GM08714 (cell line): ENCODE measurements at regions not wholly inside any gene's neighbourhood (a gene's known extent, or its start where the extent isn't known, plus 50 kb on each side); places are given as distances from the start of the nearest gene placed in this dataset.

ENCODE experiments used
- H3K4me3 ChIP-seq: fragments of 200-500 bp; sonication (Bioruptor generic); 2 replicates; pipeline ENCODE4 v1.5.1; 2014; ENCODE audit warnings: mild to moderate bottlenecking, low read length, inconsistent platforms
- ZNF274 ChIP-seq: IDR thresholded peaks from 2 replicates; pipeline ENCODE4 v1.6.1; 2012; ENCODE audit warnings: mild to moderate bottlenecking, low read depth, low read length

DNA sequence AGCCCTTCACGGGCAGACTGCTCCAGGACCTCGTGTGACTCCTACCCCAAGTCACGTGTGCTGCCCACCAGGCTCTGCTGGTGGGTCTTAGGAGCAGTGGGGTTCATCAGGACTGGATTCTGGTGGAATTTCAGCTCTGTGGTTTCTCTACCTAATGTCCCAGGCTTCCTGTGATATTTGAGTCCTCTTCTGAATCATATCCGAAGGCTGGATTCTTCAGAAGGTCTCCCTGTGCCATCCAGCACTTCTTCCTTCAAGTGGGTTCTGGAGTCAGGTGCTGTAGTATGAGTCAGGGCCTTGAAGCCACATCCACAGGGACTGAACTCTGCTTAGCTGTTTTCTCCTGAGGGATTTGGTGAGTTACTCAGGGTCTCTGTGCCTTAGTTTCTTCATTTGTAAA is 850.2 kb upstream of the CELF4 start:
- no peak overlapping the region for H3K4me3 ChIP-seq
- no peak for TF ChIP-seq ZNF274

DNA sequence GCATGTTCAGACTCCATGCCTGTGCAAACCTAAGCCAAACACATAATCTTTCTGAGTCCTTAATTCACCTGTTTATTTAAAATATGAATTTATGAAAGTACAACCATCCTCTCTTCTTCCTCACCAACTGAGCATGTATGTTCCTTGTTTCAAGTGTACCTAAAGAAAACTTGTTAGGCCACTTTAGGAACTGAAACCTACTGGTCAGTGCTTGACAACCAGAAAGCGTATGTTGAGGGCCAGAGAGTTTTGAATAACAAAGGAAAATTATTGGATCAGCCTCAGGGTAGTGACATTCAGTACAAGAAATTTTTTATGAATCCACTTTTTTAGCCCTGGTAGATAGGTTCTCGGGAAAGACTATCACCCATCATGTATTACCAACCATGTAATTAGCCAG is 847.6 kb upstream of the CELF4 start:
- no peak for TF ChIP-seq ZNF274

DNA sequence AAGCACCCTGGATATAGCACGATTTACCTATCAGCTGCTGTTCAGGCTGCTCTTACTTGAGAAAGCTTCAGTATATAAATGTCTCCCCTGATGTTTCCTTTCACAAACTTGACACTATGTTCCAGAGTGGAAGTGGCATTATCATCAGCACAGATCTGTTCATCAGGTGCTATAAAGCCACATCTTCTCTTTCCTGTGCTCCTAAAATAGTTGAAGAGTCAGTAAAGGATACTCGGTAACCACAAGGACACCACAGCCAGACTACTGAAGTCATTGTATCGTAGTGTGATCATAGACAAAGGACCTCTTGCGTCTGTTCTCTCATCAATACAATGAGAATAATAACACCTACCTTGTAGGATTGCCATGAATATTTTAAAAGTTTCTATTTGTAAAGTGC is 841.0 kb upstream of the CELF4 start:
- TF ChIP-seq ZNF274, result no peak
- no peak overlapping the region for H3K4me3 ChIP-seq

More for the DNA sequence above, 847.6 kb upstream of the CELF4 start:
- no peak overlapping the region for H3K4me3 ChIP-seq

DNA sequence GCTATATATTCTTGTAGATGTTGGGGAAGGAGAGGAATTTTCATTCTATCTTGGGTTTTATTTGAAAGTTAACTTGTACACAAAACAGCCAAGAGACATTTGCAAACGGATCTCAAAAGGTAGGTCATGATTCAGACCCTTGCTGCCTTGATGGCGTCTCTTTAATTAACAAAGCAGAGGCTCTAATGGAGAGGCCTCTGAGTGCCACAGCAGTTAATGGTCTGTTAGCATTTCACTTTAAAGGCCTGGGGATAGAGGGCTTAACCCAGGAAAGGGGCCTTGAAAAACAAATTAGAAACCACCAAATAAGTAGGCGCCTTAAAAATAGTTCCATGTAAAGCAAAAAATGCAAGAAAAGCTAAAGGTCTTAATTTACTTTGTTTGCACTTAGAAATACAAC is 836.9 kb upstream of the CELF4 start:
- TF ChIP-seq ZNF274, result no peak

DNA sequence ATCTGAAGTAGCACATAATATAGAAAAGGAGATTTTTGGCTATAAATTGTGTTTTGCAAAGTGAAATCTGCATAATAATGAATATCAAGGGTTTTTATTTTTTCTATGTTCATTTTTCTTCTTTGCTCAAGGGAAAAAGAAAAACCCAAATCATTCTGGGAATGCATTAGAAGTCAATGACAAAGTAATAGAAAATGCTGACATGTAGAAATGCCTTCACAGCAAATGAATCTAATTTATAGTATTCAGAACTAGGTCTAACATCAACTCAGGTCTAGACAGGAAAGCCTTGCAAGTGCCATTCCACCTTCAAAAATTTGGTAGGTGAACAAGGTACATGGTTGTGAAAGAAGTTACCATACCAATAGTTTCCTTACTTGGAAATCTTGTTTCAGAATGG is 831.5 kb upstream of the CELF4 start:
- TF ChIP-seq ZNF274, result no peak
- H3K4me3 ChIP-seq, result no peak overlapping the region

More for the DNA sequence above, 836.9 kb upstream of the CELF4 start:
- H3K4me3 ChIP-seq, result no peak overlapping the region

DNA sequence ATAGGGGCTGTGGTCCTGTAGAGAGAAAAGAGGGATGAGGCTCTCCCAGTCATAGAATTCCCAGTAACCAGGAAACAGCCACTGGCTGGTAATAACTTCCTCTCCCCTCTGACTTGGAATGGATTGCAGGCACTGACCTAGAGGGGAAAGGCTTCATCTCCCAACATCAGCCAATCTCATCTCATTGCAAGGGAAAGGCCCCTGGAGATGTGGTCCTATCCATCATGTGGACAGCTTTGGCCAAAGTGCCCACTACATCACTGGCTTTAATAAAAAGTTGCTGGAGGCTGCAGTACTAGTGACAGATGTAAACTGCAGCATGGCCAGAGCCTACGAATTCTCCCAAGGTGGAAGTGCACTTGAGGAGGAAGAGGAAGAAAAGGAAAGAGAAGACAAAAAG is 820.5 kb upstream of the CELF4 start:
- no peak overlapping the region for H3K4me3 ChIP-seq
- no peak for TF ChIP-seq ZNF274

DNA sequence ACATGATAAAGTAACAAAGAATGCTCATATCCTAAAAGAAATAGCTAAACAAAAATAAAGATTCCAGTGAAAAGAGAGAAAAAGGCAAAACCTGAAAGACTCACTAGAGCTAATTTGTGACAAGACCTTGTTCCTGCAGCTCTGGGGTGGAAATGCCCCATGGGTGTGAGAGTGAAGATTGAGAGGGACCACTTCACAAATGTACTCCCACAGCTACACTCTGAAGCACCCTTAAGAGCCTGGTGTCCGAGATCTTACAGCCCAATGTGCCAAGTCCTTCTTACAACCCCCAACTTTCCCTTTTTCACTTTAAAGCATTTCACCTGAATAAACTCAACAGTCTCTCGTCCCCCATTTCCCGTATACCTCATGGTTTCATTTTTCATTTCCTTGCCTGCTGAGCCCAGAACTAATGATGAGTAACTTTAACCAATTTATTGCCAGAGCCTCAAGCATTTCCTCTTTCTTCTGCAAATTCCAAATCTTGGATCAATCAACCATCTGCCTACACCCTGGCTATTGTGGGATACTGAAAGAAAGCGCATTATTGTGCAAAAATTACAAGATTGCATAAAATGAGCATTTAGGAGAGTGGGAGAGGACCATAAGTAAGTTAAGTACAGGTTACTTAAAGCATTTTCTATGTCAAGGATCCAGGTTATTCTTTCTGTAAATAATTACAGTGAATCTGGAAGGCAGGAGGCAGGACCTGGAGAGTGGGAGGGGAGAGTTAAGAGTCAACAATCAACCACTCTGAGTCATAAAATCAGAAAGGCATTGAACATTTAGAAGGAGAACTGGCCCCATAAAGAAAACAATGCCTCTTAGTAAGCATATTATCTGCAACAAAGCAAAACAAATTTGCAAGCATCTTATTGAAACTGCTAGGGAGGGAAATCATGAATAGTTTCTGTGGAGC is 804.4 kb upstream of the CELF4 start:
- TF ChIP-seq ZNF274, result no peak
- H3K4me3 ChIP-seq, result no peak overlapping the region

DNA sequence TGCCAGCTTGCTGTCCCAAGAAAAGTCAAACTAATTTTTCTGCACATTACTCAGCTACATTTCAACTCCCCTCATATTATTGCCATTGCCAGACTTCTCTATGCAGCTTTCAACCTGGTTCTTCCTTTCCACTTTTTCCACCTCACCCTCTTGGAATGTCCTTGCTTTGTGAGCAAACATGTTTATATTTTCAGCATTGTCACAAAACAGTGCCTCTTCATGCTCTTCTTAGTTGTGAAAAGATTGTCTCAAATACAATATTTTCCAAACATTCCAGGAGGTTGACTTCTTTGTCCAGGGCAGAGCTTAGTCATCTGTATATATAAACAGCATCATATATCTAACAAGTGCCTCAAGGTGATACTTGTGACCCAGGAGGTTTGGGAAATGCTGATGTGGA is 803.3 kb upstream of the CELF4 start:
- no peak for TF ChIP-seq ZNF274
- no peak overlapping the region for H3K4me3 ChIP-seq

DNA sequence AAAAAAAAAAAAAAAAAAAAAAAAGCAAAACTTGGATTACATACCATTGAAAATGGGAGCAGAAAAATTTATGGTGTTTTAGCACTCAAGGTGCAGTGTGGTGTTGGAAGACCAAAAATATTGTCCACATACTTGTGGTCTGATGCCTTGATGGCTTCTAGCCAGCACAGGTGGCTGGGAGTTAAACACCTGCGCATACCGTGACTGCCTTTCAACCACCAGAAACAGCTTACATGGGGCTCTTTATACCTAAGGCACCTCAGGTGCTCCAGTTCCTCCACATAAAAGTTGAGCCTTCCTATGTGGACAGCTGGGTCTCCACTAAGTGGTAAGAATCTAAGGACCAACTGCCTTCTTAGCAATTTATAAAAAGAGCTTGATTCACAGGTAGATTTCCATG is 802.6 kb upstream of the CELF4 start:
- no peak overlapping the region for H3K4me3 ChIP-seq
- no peak for TF ChIP-seq ZNF274

DNA sequence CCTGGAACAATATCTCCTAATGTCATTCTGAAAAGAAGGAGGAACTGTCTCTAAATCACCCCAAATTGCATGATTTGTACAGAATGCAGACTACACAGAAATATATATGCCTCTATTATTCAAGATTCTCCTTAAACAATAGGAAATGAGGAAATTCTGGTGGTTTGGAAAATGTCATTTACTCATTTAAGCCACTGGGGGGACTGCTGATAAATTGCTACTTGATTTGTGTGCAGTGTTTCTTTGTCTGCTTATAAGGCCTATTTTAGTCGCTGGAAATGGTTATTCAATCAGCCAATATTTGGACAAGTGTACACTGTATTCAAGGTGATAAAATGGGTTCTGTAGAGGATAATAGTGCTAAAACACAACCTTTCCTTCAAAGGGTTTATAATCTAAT is 801.9 kb upstream of the CELF4 start:
- TF ChIP-seq ZNF274, result no peak
- H3K4me3 ChIP-seq, result no peak overlapping the region

DNA sequence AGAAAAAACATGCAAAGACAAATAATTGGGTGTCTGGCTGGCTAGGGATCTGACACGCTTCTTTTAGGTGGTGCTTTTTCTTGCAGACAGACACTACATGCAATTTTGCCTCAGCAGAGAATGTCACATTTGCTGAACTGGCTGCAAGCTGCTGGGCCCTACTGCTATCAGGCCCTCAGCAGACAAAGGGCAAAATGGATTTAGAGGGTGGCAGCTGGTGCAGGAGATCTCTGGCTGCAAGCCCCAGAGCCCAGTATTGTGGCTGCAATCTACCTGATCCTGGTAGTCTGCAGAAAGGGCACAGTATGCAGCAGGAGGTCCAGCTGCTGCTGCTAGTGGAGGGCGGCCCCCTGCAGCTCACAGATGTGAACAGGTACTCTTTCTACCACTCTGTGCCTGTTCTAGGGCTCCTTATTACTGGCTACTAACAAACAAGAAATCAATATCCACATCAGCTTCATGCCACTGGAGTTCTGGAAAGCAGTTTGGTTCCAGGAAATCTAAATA is 796.7 kb upstream of the CELF4 start:
- no peak overlapping the region for H3K4me3 ChIP-seq
- TF ChIP-seq ZNF274, result no peak

DNA sequence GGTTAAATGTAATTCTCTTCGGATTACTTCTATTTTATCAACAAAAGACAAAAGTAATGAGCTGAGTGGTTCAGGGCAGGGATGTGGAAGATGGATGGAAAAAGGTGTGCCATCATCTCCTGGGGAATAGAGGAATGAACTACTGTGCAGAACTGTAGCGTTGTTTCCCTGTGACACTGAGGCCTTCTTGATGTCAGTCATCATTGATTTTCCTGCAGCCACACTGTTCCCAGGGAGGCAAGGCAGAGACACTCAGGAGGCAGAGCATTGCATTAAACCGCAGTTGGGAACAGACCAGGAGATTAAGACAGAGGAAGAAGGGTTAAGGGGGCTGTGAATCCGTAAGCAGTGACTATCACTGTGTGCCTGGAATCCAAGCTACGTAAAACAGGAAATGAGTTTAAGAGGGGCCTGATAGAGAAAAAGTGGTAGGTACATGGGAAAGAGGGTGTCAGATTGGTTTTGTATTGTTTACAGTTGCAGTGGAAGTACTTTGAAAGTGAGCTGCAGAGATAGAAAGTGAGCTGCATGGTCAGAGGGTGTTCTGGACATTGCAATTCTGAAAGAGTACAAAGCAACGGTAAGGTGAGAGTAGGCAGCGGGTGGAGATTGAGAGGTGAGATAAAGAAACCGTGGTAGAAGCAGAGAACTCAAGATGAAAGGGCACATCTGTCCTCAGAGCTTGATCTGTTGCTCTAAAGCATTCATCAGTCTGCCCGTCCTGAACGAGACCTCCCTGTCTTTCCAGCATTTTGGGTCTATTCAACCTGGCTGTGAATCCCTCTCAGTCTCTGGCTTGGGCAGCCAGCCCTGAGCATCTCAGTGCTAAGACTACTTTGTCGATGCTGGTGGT is 793.4 kb upstream of the CELF4 start:
- TF ChIP-seq ZNF274, result no peak
- no peak overlapping the region for H3K4me3 ChIP-seq

DNA sequence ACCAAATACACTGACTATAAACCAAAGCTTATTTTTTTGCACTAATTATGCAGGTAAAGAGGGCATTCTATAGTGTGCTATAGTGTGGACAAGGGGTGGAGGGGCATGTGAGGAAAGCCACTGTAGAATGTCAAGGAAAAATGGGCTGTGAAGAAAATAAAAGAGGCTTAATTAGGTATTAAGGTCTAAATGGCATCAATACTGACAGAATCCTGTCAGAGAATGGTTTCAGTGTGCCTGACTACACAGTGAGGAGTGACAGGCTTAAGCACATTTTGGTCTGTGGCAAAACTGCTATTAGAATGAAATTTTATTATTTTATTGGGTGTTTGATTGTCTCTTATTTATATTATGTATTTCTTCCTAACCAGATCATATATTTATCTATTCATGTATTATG is 787.6 kb upstream of the CELF4 start:
- H3K4me3 ChIP-seq, result no peak overlapping the region
- no peak for TF ChIP-seq ZNF274

DNA sequence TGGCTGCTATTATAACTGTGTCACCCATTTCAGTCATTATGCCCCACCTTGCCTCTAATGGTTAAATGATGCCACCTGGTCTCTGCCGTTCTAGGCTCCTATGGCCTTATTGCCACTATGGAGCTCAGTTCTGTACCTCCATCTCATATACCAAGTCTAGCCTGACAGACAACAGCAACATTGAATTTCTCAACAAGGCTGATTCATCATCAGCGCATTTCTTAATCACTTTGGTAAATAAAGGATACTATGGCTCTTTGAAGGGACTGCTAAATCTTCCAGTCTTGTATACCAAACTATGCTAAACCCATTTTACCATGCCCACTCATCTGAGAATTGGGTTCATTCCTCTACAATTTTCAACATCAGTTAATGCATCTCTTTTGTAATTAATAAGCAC is 784.5 kb upstream of the CELF4 start:
- TF ChIP-seq ZNF274, result no peak
- no peak overlapping the region for H3K4me3 ChIP-seq

DNA sequence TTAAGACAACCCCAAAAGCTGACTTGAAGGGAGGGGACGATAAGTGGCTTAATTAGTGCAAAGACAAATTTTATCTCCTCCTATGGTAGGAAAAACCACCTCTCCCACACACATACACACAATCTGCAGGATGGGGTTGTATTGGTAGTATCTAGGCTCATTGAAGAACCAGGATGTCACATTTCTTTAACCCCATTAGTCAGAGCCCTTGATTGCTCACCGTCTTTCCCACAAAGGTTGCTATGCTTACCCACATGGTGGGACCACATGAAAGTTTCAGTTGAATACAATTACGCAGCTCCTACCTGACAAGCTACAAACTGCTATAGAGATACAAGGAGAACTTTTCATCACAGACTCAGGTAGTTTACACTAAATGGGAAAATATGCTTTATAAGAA is 765.0 kb upstream of the CELF4 start:
- no peak for TF ChIP-seq ZNF274
- no peak overlapping the region for H3K4me3 ChIP-seq

DNA sequence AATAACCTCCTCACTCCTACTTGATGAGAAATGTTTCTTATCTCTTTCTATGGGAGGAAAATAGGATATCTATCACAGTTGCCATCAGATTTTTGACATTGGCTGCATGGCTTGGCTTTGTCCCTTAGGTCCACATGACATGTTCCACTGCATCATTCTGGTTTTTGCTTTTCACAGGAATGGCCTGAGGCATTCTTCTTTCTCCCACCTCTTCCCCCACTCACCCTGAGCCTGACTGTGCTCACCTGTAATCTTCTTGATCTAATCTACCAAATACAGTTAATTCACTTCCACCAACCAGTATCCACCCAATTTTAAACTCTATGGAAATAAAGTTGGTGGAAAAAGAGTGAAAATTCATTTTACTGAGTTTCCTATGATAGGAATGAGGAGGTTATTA is 763.5 kb upstream of the CELF4 start:
- no peak for TF ChIP-seq ZNF274

More for the DNA sequence above, 763.5 kb upstream of the CELF4 start:
- no peak overlapping the region for H3K4me3 ChIP-seq
